ENCODE measurements at regions not wholly inside any gene's neighbourhood (a gene's known extent, or its start where the extent isn't known, plus 50 kb on each side); places are given as distances from the start of the nearest gene placed in this dataset.
A peak's percentile ranks its signal among the peaks of the same experiment; 100 is the strongest.

DNA sequence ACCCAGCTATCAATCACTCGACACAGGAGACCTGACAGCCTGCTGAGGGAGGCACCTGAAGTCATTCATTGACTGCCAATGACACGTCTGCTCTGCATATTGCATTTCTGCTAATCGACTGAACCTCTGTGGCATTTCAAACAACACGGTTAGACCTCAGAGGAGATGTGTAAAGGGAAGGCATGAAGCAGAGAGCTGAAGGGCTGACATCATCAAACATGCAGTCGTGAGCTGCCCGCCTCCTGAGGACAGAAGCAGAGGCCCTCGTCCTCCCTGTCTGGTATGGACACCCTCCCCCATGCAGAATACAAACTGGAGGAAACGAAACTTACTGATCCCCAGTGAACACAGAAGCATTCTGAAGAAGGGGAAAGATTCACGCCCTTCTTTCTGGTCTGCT, 462.6 kb upstream of the MGMT start:
- no peak for DNase-seq

DNA sequence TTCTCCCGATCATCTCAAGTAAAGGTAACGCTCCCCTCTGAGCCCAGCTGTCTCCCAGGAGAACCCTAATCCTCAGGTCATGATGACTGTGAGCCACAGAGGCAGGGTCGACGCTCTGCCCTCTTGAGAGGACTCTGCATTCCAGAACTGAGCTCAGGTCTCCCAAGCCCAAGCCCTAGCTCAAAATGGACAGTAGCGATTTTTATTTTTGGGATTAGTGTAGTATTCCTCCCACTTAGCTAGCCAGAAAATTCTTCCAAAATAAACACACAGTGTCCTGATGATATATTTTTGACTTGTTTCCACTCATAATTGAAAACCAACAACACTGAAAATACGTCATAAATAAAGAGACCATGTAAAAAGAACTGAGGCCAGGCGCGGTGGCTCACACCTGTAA, 462.0 kb upstream of the MGMT start:
- DNase-seq: no peak

DNA sequence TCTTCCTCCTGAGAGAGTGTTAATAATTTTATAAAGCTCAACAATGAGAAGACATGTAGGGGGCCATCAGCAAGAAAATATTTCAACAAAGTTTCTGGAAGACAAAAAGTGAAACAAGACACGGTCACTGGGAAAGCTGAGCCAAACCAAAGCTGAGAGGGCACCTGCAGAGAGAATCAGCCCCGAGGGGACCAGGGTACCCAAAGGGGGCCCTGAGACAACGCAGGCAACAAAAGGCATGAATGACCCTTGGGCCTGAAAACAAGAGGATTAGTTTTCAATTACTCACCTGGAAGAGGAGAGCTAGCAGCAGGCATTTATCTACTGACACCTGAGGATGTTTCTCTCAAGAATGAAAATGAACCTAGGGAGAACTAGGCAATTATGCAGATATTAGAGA, 461.2 kb upstream of the MGMT start:
- DNase-seq: no peak

DNA sequence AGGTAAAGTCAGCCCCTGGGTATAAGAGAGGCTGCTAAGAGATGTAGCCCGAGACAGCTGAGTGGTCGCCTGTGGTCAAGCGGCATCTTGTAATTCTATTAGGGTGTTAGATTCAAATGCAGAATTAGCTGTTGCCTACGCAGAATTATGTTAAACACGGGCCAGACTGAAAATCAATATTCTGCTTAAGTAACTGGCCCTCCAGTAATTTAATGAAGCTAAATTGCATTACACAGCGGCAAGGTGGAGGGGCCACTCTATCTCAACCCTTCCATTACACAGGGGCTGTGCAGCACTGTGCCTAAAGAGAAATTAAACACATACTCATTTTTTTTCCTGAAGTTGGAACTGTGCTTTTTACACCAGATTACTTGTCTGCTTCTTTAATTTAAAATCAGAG, 448.5 kb upstream of the MGMT start:
- no peak for DNase-seq

DNA sequence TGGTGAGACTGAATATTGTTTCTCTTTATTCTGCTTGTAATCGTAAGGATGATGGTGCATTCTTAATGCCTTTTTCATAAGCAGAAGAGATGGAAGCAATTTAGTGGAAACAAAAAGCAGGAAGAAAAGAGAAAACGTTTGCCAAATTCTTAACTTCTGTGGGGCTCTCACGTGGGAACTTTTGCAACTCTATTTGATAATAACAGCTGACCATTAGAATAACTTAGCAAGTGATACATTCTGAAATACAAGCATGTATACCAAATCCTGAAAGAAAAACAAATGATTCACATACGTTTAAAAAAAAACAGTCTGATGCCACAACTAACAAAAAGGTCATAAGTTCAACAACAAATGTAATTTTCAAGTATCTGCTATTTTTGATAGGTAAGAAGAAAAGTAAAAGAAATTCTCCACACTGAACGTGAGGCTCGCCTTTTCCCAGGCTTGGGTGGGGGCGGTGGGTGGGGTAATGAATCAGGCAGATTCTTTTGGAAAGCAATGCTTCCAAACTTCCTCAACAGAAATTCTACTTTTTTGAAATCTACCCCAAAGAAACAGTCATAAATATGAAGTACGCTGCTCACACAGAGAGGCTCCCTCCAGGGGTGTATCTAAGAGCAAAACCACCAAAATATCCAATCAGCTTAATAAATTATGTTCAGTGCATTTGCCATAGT, 446.2 kb upstream of the MGMT start:
- no peak for DNase-seq

DNA sequence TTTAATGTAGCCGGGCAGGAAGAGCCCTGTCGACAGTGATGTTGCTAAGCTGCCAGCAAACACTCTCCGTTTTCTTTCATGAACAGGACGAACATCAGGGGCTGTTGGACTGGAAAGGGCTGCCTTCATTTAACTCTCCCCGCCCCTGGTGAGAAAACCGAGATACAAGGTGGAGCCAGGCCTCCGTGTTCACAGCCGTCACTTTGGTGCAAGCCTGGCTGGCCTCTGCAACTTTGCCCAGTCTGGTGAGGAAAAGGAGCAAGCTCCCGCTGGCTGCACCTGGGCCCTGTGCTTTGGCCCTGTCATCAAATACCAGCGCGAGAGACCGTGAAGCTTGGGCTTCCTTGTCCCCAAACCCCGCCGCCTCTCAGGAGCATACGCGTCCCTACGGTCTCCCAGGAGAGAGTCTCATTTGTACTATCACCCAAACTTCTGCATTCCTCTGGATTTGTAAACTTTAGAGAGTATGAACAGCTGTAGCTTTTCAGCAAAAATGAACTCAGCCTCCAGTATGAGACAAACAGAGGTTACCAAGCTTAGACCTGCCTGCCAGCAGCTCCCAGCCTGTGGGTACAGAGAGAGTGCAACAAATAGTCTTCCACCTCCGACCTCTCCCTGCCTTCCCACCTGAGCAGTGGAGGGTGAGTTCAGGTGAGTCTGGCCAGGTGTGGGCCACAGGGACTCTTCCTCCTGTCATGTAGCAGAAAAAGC, 445.3 kb upstream of the MGMT start:
- DNase-seq: no peak

DNA sequence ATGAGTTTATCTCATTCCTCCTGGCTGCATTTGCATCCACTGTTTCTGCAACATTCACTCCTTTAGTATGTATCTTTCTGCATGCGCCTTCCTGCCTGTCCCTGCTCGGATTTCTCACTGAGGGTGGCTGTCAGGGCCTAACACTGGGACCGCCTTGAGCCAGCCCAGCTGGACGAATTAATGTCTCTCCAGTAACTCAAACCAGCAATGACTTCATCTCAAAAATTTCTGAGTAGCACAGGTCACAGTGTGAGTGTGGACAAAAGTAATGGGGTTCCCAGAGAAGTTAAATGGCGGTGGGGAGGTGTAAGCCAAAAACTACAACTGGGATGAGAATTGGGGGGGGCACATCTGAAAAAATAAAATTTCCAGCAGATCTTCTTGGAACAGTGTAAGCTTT, 444.0 kb upstream of the MGMT start:
- no peak for DNase-seq

DNA sequence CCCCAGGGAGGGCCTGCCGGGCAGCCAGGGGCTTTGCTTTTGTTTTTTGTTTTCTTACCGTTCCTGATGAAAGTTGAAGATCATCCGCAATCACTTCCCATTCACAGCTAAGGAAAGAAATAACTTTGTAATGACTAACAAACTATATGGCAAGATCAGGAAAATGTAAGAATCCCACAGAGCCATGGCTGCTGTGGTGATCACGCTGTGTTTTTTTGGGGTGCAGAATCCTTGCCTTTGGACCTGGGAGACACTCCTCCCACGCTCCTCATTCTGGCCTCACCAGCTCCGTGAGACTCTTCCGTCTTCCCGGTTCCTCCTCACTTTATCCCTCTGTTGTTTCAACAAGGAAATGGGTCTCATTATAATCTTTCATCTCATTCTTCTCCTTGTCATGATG, 443.0 kb upstream of the MGMT start:
- no peak for DNase-seq

DNA sequence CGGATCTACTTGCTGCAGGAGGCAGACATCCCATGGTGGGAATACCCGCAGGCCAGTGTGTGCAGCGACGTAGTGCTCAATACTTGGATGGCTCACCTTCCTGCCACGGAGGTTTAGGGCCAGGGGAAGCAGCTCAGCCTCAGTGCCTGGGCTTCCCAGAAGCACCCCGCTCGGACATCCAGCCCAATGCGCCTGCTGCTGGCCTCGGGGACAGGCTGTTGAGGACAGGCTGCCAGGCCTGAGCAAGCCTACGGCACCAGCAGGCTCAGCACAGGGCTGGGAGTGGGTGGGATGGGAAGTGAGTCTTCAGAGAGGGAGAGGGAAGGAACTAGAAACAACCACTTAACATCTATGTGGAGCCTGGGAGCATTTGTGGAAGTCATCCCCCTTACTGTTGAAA, 441.3 kb upstream of the MGMT start:
- DNase-seq: no peak

DNA sequence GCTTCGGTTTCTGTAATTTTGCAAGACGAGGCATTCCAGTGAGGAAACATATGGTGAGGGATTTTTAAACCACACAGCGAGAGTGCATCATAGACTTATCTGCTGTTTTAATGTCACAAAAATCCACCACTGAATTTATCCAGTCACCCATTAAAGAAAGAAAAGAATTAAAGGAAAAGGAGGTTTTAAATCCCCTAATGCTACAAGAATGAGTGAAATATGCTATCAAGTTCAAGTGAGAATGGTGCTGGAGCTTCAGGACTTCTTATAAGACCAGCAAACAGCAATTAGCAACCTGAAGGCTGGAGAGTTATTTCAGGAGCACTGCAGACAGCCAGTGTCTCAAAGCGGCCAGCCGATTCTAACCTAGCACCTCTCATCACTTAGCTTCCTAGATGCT, 439.1 kb upstream of the MGMT start:
- DNase-seq: no peak

DNA sequence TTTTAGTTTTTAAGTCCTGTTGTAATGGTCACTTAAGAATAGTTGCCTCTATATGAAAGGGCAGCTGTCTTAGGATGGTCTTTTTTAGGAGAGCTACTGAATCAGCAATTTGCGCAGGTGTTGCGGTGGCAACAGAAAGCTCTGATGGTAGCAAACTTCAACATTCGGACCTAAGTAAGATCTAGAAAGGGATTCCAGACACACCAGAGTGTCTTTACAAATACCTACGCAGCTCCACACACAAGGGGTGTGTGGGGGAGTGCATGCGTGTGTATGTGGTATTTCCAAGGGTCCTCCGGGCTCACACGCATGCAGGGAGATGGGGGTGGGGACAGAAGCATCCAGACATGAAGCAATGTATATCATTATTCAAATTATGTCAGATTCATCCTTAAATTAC, 438.6 kb upstream of the MGMT start:
- no peak for DNase-seq

DNA sequence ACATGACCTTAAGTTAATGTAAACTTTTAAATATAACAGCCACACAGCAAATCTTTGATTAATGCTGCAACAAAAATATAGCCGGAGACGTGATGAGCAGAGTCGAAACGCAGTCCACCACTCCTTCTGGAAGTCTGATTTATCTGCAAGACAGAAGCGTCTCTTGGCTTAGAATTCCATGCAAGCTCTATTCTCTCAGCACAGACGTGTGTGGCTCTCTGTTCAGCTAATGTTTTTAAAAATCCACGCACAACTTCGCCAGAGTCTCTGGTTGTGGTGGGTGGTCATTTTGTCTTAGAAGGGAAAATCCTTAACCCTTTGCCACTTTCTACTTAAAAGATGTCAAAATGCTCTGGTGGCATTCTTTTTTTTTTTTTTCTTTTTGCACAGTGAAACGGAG, 438.0 kb upstream of the MGMT start:
- no peak for DNase-seq

DNA sequence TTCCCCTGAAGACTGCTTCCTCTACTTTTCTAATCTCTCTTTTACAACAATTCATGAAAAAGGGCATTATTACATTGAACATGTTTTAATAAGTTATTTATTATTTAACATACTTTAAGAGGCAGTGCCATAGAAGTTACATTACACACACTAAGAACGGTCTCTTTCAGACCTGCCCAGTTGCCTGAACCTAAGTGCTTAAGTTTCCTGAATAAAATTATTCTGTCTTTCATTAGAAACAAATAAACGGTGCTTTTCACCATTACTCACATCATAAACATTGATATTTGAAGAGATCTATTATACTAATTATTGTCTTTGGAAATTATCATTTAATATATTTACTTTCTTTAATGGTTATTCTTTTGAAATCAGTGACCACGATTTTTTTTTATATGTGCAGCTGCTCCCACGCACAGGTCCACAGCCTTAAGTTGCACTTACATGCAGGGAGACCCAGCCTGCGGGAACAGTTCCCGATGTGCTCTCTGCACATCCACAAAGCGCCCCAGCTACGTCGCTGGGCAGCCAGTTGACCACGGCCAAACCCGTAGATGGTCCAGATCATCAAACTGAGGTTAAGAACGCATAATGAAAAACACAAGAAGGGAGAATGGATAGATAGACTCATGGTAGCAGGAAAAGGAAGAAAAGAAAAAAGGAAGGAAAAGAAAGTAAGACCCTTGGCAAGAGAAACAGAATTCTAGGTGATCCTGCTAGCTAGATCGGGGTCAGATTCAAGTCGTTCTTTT, 437.0 kb upstream of the MGMT start:
- DNase-seq: no peak

DNA sequence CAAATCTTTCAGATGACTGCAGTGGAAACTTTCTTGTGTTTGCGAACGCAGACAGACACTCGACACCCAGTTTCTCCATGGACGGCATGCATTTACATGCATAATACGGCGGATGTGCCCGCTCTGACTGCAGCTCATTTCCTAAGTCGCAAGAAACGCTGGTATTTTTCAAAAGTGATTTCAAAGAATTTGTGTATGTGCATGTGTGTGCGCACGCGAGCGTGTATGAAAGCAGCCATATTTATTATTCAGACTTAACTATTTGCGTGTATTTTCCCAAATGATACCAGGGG, 436.5 kb upstream of the MGMT start:
- DNase-seq: no peak

DNA sequence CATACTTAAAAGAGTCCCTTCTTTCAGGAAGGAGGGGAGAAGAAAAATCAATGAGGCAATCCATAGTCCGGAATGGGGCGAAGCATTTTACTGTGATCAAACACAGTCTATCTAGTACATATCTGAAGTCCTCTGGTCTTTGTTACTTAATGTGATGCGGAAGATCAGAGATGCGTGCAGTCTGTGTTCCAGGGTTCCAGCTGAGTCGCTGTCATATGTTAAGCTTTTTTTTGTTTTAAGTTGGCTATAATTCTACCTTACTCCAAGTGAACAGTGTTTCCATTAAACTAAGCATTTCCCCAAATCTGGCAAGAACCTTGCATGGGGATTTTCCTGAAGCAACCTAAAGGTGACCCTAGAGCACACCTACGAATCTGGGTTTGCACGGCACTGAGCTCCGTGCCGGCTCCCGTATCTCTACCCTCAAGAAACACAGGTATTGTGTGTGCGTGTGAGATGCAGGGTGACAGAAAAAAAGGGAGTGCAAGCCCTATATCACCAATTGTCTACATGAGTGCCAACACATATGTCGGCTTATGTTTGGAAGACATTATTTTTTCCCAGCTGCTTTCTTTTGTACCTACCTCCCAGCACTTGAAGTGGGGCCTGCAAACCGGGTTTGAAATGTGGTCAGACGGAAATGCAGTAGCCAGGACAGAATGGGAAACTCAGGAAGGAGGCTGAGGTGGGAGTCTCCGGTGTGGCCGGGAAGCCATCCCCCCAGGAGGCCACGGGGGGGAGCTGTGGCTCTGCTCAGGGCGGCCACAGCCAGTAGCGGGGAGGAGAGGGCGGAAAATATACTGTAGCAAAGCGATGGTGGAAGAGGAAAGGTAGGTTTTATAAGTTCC, 435.8 kb upstream of the MGMT start:
- DNase-seq: no peak

DNA sequence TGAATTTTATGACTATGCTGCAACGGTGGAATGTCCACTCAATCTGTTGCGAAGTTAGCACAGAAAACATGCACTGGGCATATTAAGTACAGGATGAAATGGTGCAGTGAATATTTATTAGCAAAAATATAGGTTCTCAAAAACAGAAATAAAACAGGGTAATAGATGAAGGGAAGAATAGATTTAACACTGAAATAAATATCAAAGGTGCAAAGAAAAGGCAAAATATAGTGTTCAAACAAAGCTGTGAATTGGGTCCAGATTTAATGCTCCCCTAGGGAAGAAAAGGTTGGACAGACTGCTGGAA, 435.2 kb upstream of the MGMT start:
- DNase-seq: no peak

DNA sequence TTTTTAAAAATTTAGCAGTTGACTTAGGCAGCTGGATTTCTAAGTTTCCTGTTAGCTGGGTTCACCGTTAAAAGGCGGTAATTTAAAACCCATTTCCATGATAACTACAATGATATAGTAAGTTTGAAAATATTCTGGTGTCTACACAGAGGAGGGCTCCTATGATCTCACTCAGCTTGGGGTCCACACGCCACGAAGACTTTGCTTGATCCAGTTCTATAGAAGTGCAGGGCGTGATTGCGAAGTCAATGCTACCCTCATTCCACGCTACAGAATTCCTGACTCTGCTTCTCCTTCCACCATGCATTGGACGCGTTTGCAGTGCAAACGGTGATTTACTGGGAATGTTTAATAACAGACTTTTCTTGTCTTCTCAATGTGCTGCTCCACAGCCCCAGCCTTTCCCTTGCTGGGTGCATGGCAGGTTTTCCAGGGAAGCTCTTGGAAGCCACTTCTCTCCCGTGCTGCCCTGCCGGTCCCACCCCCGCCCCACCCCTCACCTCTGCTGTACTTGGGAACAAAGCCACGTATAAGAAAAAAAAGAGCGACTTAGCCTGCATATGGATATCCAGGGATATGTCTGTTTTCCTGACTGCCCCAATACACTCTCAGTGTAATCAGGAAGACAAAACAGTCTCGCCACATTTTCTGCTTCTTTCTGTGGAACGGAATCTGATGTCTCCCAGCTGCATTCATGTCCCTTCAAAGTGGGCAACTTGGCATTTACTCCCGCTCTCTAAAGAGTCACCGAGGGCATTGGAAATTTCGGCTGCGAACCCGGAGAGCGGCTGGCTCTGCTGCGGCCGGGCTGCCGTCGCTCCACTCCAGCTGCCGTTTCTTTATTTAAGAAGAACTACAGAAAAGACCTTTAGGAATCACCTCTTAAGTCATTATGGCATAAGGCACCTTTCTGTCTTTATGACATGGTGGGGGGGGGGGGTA, 434.4 kb upstream of the MGMT start:
- no peak for DNase-seq

DNA sequence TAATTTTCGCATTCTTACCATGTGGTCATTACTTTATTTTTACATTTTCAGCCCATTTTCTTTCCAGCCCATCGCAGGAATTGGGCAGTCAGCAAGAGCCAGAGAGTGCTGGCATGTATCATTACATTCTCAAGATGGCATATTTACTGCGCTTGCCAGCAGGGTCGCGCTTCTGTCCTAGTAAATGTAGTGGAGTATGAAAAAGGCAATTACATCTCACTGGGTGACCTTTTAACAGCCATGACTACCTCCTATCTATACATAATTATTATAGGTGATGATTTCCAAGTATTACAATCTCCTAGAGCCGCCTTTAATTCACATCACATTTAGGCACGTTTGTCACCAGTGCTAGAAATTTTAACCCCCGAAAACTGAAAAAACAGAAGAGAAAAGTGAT, 433.7 kb upstream of the MGMT start:
- peak; percentile 26 for DNase-seq

DNA sequence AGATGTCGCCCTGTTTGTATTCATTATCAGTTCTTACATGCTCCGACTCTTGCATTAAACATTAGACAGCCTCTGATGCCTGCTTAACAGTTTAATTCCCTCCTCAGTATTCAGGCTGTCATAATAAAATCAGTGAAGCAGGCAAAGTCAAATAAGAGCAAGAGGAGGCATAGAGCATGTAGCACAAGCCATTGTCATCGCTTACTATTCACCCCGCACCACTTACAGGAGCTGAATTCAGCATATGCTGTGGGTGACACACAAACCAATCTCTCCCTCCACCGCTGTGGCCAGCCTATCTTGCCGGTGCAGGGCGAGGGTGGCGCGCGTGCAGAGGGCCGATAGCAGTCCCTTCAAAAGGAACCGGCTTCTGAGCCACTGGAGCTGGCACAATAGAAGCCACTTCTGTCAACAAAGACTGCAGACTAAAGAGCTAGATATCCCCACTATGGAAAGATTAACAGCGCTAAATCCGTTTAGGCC, 433.2 kb upstream of the MGMT start:
- peak; percentile 43 for DNase-seq

DNA sequence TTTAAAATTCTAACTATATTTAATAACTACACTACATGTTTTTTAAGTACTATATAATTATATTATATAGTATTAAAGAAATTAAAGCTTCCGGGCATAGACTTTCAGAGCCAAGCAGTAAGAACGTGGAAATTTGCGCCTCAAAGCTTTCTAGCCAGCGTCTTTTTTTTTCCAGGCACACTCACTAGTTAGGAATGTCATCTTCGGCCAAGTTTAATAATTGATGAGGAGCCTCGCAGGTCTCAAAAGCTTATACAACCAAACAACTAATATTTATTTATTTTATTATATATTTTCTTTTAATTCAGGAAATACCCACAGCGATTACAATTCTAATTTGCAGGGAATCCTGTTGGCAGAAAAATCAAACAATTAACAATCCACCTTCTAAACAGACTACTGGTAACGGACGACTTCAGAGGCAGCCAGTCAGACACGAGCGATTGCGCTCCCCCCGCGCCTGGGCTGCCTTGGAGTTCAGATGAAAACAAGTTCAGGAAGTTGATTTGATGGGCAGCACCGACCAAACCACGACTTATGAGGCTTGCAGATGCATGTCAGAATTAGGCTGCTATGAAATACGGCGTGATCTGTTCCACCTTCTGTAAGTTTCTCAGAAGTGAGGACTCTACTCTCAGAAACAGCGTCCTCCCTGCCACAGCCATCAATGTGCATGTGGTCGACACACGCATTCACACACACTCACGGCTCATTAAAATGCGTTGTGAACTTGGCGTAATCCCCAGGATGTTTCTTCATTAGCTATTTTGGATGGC, 431.8 kb upstream of the MGMT start:
- no peak for DNase-seq

DNA sequence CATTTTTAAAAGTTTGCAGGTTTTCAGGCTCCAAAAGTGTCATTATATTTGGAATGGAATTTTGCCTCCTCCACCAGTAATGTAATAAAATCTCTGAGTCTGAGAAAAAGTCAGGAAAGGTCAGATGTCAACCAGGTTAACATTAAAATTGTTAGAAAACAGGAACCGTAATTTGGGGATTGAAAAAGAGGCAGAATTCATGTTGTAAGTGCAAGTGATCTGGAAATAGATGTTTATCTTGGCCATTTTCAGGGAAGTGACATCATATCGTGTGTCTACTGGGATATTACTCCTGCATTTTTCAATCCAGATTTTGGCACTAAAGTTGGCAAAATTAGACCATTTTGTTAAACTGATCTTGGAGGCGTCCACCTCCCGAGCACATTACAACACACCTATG, 428.5 kb upstream of the MGMT start:
- DNase-seq: no peak

Data from DMS79 (cell line).